Brain microvascular endothelial cell (primary cell): ENCODE measurements at regions not wholly inside any gene's neighbourhood (a gene's known extent, or its start where the extent isn't known, plus 50 kb on each side); places are given as distances from the start of the nearest gene placed in this dataset.

ENCODE experiments used
- DNase-seq: peaks from one replicate; pipeline ENCODE4 v3.0.0-alpha.2; 2020
- H3K27ac ChIP-seq: fragments of 250-450 bp; sonication (Bioruptor Pico); 2 replicates; pipeline ENCODE4 v1.5.1; 2020; ENCODE audit warnings: mild to moderate bottlenecking, moderate library complexity
- H3K27me3 ChIP-seq: fragments of 250-450 bp; sonication (Bioruptor Pico); replicated peaks from 2 replicates; pipeline ENCODE4 v1.5.1; 2020; ENCODE audit warnings: mild to moderate bottlenecking
- H3K36me3 ChIP-seq: fragments of 250-450 bp; sonication (Bioruptor Pico); replicated peaks from 2 replicates; pipeline ENCODE4 v1.5.1; 2020; ENCODE audit warnings: mild to moderate bottlenecking
- H3K4me3 ChIP-seq: 2 replicates; pipeline ENCODE4 v1.5.1; 2011; ENCODE audit warnings: low read depth, mild to moderate bottlenecking, control low read depth, low read length, moderate library complexity
- CTCF ChIP-seq: IDR thresholded peaks from 2 replicates; pipeline ENCODE4 v1.5.1; 2011; ENCODE audit warnings: low read depth, mild to moderate bottlenecking, moderate library complexity, low read length, control low read depth, inconsistent platforms; ENCODE audit errors: missing control alignments
- in situ Hi-C: cut with HindIII; loops from 2 replicates; pipeline ENCODE4 v1.10.0; 2017; ENCODE audit warnings: low sequenced_read_pairs, low pct_ligation_motif_present

GRCh38 chr20:63115651-63116411 is 100.1 kb downstream of the YTHDF1 start:
- Histone ChIP-seq H3K36me3 (no peaks in the 10 kb centered on the region), H3K27me3 (no peaks in the 10 kb centered on the region), H3K4me3 (no peak overlapping the region), H3K27ac (no peak overlapping the region)
- no peak for TF ChIP-seq CTCF
- no peak for DNase-seq
- in situ Hi-C loops: no loop called here

- no peak for TF ChIP-seq CTCF
- no peak for DNase-seq
- Histone ChIP-seq H3K4me3 (no peak overlapping the region), H3K36me3 (no peaks in the 10 kb centered on the region), H3K27me3 (no peaks in the 10 kb centered on the region), H3K27ac (no peak overlapping the region)
- in situ Hi-C loops: no loop called here
These were observed 101.1 kb downstream of the YTHDF1 start for GRCh38 chr20:63114693-63115311.

GRCh38 chr20:63114006-63114692 is 101.8 kb downstream of the YTHDF1 start:
- H3K27ac ChIP-seq: no peak overlapping the region
- in situ Hi-C loops: no loop called here
- H3K4me3 ChIP-seq: no peak overlapping the region
- no peak for DNase-seq
- H3K36me3 ChIP-seq: no peaks in the 10 kb centered on the region
- H3K27me3 ChIP-seq: no peaks in the 10 kb centered on the region
- no peak for TF ChIP-seq CTCF

- Histone ChIP-seq H3K27me3 (no peaks in the 10 kb centered on the region), H3K27ac (no peak overlapping the region), H3K4me3 (no peak overlapping the region), H3K36me3 (no peaks in the 10 kb centered on the region)
- in situ Hi-C loops: no loop called here
- DNase-seq: no peak
- no peak for TF ChIP-seq CTCF
These were observed 103.3 kb downstream of the YTHDF1 start for GRCh38 chr20:63112491-63113219.

- TF ChIP-seq CTCF: no peak
- no peaks in the 10 kb centered on the region for H3K27me3 ChIP-seq
- H3K4me3 ChIP-seq: no peak overlapping the region
- no peak for DNase-seq
- in situ Hi-C loops: no loop called here
- H3K36me3 ChIP-seq: no peaks in the 10 kb centered on the region
- no peak overlapping the region for H3K27ac ChIP-seq
These were observed 101.5 kb upstream of the BHLHE23 start for GRCh38 chr20:63108247-63108646.
